GM18867 (cell line): ENCODE measurements at regions not wholly inside any gene's neighbourhood (a gene's known extent, or its start where the extent isn't known, plus 50 kb on each side); places are given as distances from the start of the nearest gene placed in this dataset.

Experiments used
- ATAC-seq: cut with Tn5 transposase; IDR thresholded peaks from one replicate; pipeline ENCODE4 v1.9.1; 2021; ENCODE audit warnings: mild to moderate bottlenecking, moderate library complexity; ENCODE audit not compliant: unreplicated experiment

DNA sequence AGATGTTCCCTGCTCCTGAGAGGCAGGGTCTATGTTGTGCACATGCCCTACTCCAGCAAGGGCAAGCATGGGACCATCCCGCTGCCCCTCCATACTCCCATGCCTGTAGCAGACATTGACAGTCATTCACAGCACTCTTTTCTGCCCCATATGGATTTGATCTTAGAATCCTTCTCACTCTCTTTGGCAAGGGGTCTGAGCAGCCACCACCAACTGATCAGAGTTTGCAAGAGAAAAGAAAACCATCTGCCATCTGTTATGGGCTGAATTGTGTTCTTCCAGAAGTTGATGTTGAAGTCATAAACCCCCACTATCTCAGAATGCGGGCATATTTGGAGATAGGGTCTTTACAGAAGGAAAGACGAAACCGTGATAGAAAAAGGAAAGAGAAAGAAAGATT, 315.1 kb upstream of the CLINT1 start:
- ATAC-seq = no peak

DNA sequence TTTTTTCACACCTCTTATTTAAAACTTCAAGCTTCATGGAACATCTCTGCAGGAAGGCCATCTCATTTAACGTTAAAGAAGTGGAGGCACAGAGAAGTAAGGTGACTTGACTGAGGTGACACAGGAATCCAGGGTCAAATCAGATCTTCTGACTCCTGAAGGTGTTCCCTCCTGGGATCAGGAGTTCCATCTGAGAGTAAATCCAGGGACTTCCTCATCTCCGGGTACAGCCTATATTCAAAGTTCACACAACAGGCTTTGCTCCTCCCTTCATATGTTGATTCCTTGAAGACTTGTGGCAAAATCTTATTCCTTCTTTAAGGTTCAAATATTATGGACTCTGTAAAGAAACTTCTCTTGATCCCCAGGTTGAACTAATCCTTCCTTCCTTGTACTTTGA, 313.1 kb upstream of the CLINT1 start:
- no peak for ATAC-seq

DNA sequence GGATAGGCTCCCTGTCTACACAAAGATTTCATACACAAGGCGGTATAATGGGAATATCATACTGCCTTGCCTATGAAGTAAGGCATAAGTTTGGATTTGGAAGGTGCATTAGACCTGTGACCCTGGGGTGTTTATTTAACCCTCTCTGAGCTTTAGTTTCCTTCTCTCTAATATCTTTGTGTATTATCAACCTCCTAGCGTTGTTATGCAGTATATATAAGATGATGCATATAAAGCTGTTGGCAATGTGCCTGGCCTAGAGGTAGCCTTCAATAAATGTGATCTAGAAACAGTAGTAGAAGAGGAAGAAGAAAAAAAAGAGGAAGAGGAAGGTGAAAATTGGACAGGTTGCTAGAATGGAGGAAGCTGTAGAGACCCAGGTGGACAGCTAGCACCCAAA, 311.6 kb upstream of the CLINT1 start:
- no peak for ATAC-seq

DNA sequence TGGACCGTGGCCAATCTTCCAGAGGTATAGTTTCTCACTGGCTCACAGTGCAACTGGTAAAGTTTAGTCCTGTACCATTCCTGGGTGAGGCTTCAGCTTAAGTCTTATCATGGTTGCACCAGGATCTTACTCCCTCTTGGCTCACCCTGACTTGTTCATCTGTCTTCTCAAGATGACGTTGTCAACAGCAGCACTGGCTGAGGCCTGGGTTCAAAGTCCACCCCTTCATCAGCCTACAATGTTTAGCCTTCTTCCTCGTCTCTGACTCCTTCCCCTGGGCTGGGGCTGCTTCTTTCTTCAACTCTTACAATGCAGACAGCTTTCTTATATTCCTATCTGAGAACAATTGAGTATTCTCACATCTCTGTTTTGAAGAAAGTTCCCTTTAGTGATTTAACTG, 311.1 kb upstream of the CLINT1 start:
- ATAC-seq = no peak

DNA sequence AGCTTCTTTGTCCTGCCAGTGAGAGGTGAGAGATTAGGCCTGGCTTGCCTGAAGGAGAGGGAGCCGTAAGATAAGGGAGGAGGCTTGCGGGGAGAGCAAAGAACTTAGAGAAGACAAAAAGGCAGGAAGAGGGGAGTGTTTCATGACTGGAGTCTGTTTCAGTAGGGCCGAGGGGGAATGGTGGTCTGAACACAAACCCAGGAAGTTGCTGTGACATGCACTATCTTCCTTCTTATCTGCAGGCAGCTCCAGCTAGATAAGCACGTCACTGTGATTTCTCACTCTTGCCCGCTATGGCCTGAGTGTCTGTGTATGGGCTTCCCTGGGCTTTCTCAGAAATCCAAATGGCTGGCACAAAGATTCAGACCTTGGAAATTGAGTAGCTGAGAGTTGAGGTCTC, 307.5 kb upstream of the CLINT1 start:
- no peak for ATAC-seq

DNA sequence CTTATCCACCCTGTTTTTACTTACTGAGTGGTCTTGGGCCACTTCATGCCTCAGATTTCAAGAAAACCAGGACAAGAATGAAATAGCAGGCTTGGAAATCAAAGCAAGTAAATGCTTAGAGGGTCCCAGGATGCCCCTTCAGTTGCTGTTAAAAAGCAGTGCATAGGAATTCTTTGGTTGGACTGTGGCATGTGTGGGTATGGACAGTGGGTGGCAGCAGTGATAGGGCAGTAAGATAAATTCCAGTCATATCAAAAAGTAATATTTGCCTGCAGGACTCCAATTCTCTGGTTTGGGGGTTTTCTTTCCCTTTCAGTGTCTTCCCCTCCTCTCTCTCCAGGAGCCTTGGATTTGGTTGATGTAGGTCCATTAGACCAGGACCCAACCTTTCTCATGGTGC, 306.7 kb upstream of the CLINT1 start:
- no peak for ATAC-seq

DNA sequence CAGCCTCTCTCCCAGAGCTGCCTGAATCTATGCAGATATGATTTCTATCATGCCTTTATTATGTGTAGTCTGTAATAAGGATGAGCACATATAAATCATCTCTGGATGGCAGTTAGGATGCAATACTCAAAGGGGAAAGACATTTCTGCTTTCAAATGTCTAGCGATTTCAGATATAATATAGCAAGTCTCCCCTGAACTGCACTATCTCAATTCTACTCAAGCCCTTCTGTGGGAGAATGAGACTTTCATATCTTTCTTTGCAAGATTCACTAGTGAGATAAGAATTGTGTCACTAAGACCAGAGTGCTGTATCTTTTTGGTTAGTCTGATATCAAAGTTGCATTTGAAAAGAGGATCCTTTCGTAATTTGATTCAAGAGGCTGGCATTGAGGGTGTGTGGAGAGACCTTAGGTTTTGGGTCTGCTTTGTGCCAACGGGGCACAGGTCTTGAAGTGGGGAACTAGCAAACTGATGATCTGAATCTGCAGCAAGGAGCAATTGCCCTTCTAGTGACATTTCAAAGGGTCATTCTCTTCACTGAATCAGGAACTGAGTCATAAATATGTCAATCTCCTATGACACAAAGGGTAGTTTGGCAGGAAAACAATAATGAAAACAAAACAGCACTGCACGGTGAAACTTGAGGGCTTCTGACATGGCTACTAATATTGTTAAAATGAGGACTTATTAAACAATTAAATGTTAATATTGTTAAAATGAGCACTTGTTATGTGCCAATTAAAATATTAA, 305.5 kb upstream of the CLINT1 start:
- no peak for ATAC-seq

DNA sequence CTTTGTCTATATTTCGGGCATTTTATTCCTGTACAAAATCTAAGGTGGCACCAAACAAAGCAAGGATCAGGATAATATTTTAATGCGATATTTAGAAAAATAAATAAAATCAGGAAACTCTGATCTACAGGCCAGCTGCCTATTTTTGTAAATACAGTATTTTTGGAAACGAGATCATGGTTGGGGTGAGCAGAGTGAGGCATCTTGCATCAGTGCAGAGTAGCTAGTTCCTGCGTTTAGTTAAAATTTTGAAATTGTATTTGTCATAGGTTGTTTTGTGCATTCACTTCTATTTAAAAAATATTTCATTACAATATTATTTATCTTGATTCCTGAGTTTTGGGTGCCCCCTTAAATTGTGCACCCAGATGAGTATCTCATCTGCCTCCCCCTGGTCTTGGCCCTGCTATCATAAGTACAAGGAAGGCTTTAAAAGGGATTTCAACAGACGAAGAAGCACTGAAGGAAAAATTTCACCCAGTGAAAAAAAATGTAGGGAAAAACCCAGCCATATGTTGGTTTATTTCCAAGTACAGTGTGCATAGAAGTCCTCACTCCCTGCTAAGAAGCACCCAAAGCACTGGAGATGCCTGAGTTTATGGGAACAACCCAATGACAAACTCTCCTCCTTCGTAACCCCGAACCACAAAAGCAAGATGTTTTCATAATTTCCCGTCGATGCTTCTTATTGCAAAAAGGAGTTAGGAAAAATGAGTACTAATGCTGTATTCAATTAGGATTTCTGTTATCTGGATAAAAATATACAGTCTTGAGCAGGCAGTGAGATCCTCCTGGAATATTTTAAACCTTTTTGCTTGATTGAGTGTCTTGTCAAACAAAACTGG, 304.7 kb upstream of the CLINT1 start:
- ATAC-seq = no peak

DNA sequence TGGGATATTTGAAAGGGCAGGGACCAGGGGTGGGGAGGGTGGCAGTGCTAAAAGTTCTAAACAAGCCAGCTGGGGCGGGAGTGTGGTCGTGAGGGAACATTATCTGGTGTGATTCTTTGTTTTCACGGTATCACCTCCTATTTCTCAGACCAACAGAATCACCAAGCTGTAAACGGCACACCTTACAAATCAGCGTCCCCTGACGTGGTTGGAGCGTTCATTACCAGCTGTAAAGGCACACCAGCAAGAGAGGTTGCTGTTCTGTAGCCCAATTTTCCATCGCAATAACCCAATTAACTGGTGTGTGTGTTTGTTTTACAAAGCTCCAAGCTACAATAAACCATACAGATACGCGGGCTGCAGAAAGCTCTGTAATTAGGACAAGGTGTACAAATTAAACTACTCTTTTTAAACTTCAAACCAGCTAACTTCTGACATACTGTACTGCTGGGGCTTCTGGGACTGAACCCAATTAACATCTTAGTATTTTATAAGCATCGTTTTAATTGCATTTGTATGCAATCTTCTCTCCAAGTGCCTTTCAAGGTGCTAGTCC, 303.6 kb upstream of the CLINT1 start:
- ATAC-seq = no peak

DNA sequence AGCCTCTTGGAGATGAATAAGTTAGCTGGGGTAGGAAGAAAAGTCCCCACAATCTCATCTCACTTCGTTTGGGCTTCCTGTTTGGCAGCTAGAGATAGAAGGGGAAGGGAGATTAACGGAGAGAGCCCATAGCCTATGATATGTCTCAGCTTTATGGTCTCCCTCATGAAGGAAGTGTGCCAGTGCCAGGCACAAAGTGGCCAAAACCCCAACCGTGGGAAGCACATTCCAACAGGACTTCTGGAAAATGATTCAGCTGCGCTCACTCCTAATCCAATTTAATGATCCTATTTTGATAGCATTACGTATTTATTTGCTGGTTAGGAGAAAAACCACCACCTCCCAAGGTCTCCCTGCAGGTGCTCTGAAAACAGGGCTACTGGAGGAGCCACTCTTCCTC, 303.1 kb upstream of the CLINT1 start:
- no peak for ATAC-seq

DNA sequence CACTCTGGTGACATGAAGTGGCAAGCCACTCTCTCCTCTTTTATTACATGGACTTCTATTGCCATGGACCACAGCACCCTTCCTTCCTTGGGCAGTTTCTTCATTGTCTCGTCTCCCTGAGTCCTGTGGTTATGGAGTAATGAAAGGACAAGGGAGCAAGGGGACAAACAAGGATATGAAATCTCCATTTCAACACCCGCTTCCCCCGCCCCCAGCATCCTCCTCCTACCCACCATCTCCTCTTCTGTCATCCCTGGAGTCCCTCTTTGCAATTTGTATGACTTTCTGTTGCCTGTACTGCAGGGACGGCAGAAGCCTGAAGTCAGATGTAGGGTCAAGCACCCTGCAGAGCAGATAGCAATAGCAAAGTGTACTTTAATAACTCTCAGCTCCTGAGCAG, 300.7 kb upstream of the CLINT1 start:
- no peak for ATAC-seq

DNA sequence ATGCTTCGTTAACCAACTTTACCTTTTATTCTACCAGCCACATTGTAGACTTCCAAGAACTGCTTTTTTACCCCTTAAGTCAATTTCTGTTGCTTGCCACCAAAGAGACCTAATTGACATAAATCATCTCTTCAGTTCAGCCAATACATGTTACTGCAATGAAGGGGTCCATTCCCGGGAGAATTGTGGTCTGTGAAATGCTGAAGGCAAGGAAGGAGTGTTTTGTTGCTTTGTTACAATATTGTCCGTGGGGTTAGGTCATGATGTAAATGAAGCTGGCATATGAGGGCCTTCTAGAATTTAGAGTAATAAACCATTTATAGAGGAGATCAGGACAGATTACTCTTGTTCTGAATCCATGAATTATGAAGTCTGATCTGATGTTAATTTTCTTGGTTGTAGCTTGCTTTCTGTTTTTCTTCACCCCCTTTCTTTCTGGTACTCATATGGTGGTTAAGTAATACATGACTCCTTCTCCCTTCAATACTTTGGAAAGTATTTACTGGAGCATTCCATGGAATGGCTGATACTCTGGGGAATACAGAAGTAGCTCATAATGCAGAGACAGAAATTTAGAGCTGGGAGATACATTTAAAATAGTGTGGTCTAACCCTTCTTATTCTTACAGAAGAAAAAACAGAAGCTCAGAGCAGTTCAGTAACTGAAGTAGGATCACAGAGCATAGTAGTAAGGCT, 297.0 kb upstream of the CLINT1 start:
- ATAC-seq = no peak

DNA sequence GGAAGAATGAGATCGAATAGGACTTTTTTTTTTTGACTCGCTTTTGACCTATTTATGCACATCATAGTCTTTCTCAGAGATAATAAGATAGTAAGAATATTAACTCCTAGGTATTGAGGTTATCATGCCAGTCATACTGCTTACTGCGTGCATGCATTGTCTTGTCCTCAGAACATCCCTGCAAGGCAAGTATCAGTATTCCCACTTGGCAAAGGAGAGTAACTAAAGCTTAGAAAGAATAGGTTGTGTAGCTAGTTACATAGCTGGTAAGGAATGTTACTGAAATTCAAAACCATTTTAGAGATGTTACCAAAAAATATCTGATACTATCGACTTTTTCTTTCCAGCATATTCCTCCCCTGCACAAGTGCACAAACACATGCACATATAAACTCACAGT, 296.1 kb upstream of the CLINT1 start:
- no peak for ATAC-seq

DNA sequence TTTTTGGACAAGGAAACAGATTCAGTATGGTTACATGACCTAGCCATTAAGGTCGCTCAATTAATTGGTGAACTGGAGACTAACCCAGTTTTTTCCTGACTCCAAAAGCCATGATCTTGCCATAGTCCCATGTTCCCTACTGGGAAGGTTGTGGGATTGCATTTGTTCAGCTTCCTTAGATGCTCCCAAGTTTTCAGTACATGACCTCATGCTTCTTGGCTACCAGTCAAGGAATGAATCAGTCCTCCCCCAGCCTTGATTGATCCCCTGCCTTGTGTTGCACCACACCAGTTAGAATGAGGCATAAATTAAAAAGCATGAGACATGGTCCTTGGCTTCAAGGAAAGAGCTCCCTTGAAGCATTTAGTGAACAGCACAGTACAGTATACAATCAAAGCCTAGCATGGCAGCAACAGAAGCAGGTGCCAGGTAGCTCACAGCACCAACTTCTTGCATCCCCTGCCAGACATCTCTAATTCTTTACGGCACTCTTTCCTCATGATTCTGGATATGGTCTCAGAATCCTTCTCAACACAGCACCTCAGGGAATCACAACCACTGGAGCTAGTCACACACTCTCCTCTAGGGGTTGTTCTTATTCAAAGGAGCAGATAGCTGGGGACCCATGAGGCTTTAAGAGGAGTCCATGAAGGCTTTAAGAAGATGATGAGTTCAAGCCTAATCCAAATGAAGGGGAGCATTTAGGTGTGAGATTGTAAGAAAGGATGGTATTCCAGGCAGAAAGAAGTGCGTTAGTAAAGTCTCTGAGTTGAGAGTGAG, 295.5 kb upstream of the CLINT1 start:
- ATAC-seq = no peak

DNA sequence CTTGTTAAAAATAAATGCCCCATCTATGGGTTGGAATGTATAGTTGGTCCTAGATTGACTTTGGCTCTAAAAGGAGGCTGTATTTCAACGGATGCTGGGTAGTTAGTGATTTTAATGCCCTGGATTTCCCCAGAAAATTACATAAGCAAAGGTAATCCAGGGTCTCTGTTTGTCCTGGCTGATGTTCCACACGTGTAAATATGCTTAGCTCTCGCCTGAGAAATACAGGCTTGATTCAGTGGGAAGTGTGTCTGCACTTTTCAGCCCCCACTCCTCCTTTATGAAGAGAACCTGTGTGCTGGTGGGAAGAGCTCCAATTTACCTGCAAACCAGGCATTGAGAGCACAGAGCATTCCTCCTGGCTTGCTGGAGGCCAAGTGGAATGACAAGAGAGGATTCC, 294.6 kb upstream of the CLINT1 start:
- ATAC-seq = no peak

DNA sequence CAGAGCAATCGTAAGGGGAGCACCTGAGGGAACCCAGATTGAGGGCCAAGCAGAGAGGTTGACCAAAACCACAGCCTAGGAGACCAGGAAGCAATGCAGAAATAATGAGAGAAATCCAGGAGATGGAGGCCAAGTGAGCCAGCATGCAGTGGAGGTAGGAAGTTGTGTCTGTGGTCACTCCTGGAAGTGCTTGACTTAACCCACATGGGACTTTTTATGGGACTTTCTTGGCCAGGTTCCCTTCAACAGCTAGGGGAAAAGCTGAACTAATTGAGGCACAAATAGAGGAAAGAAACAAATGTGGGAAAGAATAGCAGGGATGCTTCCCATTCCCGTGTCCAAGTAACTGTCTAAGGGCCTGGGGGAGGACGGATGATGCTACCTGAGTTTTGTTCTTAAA, 293.2 kb upstream of the CLINT1 start:
- ATAC-seq = no peak

DNA sequence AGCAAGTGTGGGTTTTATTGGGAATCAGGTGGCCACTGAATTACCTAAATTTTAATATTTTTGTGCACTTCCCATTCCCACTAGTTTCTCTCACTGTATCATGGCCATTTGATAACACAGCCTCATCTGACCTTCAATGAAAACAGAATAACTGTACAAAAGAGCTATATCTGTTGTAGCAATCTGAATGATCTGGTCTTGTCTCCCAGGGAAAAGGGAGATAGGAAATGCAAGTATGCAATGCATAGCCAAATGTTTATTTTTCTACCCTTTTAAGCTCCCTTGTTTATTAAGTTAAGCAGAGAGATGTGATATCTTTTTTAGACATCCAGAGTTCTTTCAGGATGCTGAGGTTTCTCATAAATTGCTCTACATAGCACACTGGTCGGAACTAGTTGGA, 288.3 kb upstream of the CLINT1 start:
- no peak for ATAC-seq

DNA sequence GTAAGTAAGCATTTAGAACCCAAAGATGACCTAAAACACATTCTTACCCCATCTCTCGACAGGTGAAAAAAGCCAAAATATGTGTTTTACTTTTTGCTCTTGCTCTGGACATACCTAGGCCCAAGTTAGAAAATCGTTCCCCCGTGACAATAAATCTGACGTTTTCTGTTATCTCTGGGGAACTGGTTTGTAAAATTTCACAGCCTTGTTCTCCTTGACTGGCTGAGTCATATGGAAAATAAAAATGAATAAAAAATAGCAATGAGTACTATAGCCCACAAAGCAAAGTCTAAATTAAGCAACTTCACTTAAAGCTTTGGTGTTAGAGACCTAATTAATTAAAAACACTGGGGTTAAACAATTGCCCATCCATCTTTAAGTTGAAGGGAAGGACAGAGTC, 286.9 kb upstream of the CLINT1 start:
- no peak for ATAC-seq

DNA sequence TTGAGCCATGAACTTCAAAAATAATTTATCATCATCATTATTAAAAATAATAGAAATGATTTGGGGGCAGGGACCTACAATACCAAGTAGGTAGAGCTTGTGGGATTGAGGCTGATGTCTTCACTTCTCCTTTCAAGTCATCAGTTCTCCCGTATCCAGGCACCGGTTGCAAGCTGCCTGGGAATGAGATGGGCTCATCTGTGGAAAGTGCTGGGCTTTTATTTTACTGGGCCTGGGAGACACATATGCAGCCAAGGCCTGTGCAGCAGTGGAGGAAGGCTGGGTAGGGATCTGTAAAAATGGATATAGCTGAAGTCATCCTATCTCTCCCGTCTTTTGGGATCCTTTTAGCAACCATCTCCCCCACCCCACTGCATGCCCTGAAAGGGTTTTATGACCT, 284.1 kb upstream of the CLINT1 start:
- no peak for ATAC-seq

DNA sequence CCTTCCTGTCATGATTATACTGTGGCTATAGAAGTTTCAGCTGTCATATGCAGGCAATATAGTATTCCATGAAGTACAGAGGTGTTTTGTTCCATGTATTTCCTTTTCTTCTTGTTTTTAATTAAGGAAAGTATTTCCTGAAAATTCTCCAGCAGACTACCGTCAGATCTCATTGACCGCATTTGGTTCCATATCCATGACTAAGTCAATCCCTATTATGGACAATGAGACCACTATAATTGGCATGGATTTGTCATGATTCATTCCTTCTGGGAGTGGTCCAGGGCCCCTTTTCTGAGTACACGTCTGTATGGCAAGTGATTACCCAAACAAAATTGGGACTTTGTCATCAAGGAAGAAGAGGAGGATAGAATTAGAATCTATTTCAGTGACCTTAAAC, 283.2 kb upstream of the CLINT1 start:
- ATAC-seq = no peak
